Esophagus muscularis mucosa (tissue), 4 donors: ENCODE measurements at regions not wholly inside any gene's neighbourhood (a gene's known extent, or its start where the extent isn't known, plus 50 kb on each side); places are given as distances from the start of the nearest gene placed in this dataset.

Experiments
- DNase-seq: peaks from one replicate; pipeline ENCODE4 v3.0.0-alpha.2; 2017; ENCODE audit errors: extremely low spot score
- H3K27ac ChIP-seq, 4 donors: fragments of 200-600 bp; sonication (generic); replicated peaks in 1 of 4; 1 replicate in 3 of 4; 2 replicates in 1 of 4; pipeline ENCODE4 v1.5.1; 2016 to 2019; ENCODE audit warnings: mild to moderate bottlenecking in 1 of 4
- H3K27me3 ChIP-seq, 4 donors: fragments of 200-600 bp; sonication (generic); one replicate each; pipeline versions ENCODE4 v1.5.1 to v1.6.0; 2016 to 2019
- H3K36me3 ChIP-seq, 4 donors: fragments of 200-600 bp; sonication (generic); one replicate each; pipeline ENCODE4 v1.5.1; 2016 to 2019
- H3K4me1 ChIP-seq, 4 donors: fragments of 200-600 bp; sonication (generic); one replicate each; pipeline ENCODE4 v1.5.1; 2016 to 2019
- H3K4me3 ChIP-seq, 4 donors: fragments of 200-600 bp; sonication (generic); 1 replicate in 2 of 4; 2 replicates in 2 of 4; pipeline ENCODE4 v1.5.1; 2016 to 2019; ENCODE audit warnings: mild to moderate bottlenecking in 4 of 4, moderate library complexity in 1 of 4
- H3K9me3 ChIP-seq, 4 donors: fragments of 200-600 bp; sonication (generic); 1 replicate in 3 of 4; 2 replicates in 1 of 4; pipeline ENCODE4 v1.5.1; 2016 to 2019
- CTCF ChIP-seq, 3 experiments: fragments of 200-600 bp in 2 of 3; fragments of 450-650 bp in 1 of 3; sonication (generic) in 2 of 3; IDR thresholded peaks; one replicate each; pipeline ENCODE4 v1.5.1; 2017 to 2019; ENCODE audit warnings: antibody characterized with exemption in 3 of 3, mild to moderate bottlenecking in 2 of 3, moderate library complexity in 1 of 3
- EP300 ChIP-seq: sonication (generic); formaldehyde crosslinking; IDR thresholded peaks from one replicate; pipeline ENCODE4 v1.6.1; 2017; ENCODE audit warnings: antibody characterized with exemption
- POLR2A ChIP-seq: fragments of 450-650 bp; IDR thresholded peaks from one replicate; pipeline ENCODE4 v1.6.1; 2017; ENCODE audit warnings: antibody characterized with exemption, moderate library complexity, mild to moderate bottlenecking, low read depth
- POLR2AphosphoS5 ChIP-seq, 2 donors: sonication (generic); formaldehyde crosslinking; IDR thresholded peaks; one replicate each; pipeline ENCODE4 v1.6.1; 2017; ENCODE audit warnings: antibody characterized with exemption in 2 of 2
- WGBS: methylation state at CpG from one replicate; pipeline ENCODE4 v1.1.5; 2018; 5-methylcytosine and 5-hydroxymethylcytosine counted together
- intact Hi-C: fragments of 100-400 bp; cut with DNase I; formaldehyde crosslinking; loops from one replicate; pipeline ENCODE4 v1.15.1; 2023

- intact Hi-C loops = loop anchor here (2.0 to 10.0 kb wide), 4 partner anchors 218 to 888 kb away; no protein-coding TSS in a partner anchor
- Histone ChIP-seq H3K27me3 (no peaks in the 10 kb centered on the region), H3K4me3 (no peak overlapping the region), H3K27ac (no peak overlapping the region), H3K36me3 (no peaks in the 10 kb centered on the region), H3K9me3 (no peaks in the 10 kb centered on the region), H3K4me1 (peaks cover 0 to 10% (median 2%) of the 10 kb centered on the region in 4 donors)
- TF ChIP-seq EP300 (no peak), POLR2A (no peak), POLR2AphosphoS5 (IDR thresholded peaks at IDR 0.05) (no peak), CTCF (IDR thresholded peaks at IDR 0.05) (peak; percentile 94 to 96 (median 95))
- WGBS = 30% methylated on average over 11 of the region's 12 CpGs
- DNase-seq = no peak
Observed at GRCh38 chr15:66946578-66947164, 118.7 kb upstream of the SMAD3 start.

- no peak overlapping the region for H3K27ac ChIP-seq
- intact Hi-C loops = loop anchor here (2.0 to 10.0 kb wide), 4 partner anchors 217 to 887 kb away; no protein-coding TSS in a partner anchor
- H3K27me3 ChIP-seq = no peaks in the 10 kb centered on the region
- DNase-seq = no peak
- peaks cover 0 to 10% (median 2%) of the 10 kb centered on the region in 4 donors for H3K4me1 ChIP-seq
- WGBS = 79% methylated on average over 12 of the region's 12 CpGs
- no peaks in the 10 kb centered on the region for H3K9me3 ChIP-seq
- H3K4me3 ChIP-seq = no peak overlapping the region
- no peaks in the 10 kb centered on the region for H3K36me3 ChIP-seq
- TF ChIP-seq CTCF (IDR thresholded peaks at IDR 0.05) (no peak), POLR2AphosphoS5 (IDR thresholded peaks at IDR 0.05) (no peak), POLR2A (no peak), EP300 (no peak)
Observed at GRCh38 chr15:66947471-66947870, 117.9 kb upstream of the SMAD3 start.

GRCh38 chr15:66948294-66948693 lies 117.1 kb upstream of the SMAD3 start:
- peaks cover 0 to 10% (median 2%) of the 10 kb centered on the region in 4 donors for H3K4me1 ChIP-seq
- H3K4me3 ChIP-seq = no peak overlapping the region
- no peaks in the 10 kb centered on the region for H3K36me3 ChIP-seq
- 95% methylated on average over 2 of the region's 2 CpGs for WGBS
- intact Hi-C loops = loop anchor here (10.0 kb wide), 2 partner anchors 217 to 887 kb away; no protein-coding TSS in a partner anchor
- no peaks in the 10 kb centered on the region for H3K27me3 ChIP-seq
- TF ChIP-seq POLR2A (no peak), EP300 (no peak), CTCF (IDR thresholded peaks at IDR 0.05) (no peak), POLR2AphosphoS5 (IDR thresholded peaks at IDR 0.05) (no peak)
- no peak for DNase-seq
- H3K9me3 ChIP-seq = no peaks in the 10 kb centered on the region
- no peak overlapping the region for H3K27ac ChIP-seq

GRCh38 chr15:66950114-66950513 lies 115.3 kb upstream of the SMAD3 start:
- TF ChIP-seq CTCF (IDR thresholded peaks at IDR 0.05) (no peak), EP300 (no peak), POLR2AphosphoS5 (IDR thresholded peaks at IDR 0.05) (no peak), POLR2A (no peak)
- DNase-seq = no peak
- Histone ChIP-seq H3K9me3 (no peaks in the 10 kb centered on the region), H3K27ac (no peak overlapping the region), H3K4me1 (peaks cover 0 to 4% (median 0%) of the 10 kb centered on the region in 4 donors), H3K27me3 (no peaks in the 10 kb centered on the region), H3K4me3 (no peak overlapping the region), H3K36me3 (no peaks in the 10 kb centered on the region)
- intact Hi-C loops = no loop called here
